Nephron (organoid): ENCODE measurements at regions not wholly inside any gene's neighbourhood (a gene's known extent, or its start where the extent isn't known, plus 50 kb on each side); places are given as distances from the start of the nearest gene placed in this dataset.

ENCODE experiments used
- H3K27ac Mint-ChIP-seq, 3 experiments: 2 replicates each; pipeline ENCODE4 v1.8.0; 2020; ENCODE audit warnings: mixed read lengths in 3 of 3, mild to moderate bottlenecking in 2 of 3, moderate library complexity in 1 of 3
- H3K27me3 Mint-ChIP-seq: 2 replicates; pipeline ENCODE4 v1.8.0; 2021; ENCODE audit warnings: low read depth, mild to moderate bottlenecking, moderate library complexity, mixed read lengths
- H3K36me3 Mint-ChIP-seq: 2 replicates; pipeline ENCODE4 v1.8.0; 2020; ENCODE audit warnings: low read depth, mixed read lengths
- H3K4me1 Mint-ChIP-seq: 2 replicates; pipeline ENCODE4 v1.8.0; 2020; ENCODE audit warnings: mixed read lengths
- H3K4me3 Mint-ChIP-seq, 3 experiments: 2 replicates each; pipeline ENCODE4 v1.8.0; 2020; ENCODE audit warnings: mild to moderate bottlenecking in 3 of 3, mixed read lengths in 3 of 3, moderate library complexity in 2 of 3
- H3K9me3 Mint-ChIP-seq: 2 replicates; pipeline ENCODE4 v1.8.0; 2020; ENCODE audit warnings: mixed read lengths
- TF ChIP-seq, protein P1 (sequence below), 3 experiments: fragments of 200-600 bp; sonication (generic); IDR thresholded peaks; one replicate each; pipeline ENCODE4 v1.5.0; 2021; ENCODE audit warnings: antibody characterized with exemption in 3 of 3; ENCODE audit not compliant: unreplicated experiment in 3 of 3

DNA sequence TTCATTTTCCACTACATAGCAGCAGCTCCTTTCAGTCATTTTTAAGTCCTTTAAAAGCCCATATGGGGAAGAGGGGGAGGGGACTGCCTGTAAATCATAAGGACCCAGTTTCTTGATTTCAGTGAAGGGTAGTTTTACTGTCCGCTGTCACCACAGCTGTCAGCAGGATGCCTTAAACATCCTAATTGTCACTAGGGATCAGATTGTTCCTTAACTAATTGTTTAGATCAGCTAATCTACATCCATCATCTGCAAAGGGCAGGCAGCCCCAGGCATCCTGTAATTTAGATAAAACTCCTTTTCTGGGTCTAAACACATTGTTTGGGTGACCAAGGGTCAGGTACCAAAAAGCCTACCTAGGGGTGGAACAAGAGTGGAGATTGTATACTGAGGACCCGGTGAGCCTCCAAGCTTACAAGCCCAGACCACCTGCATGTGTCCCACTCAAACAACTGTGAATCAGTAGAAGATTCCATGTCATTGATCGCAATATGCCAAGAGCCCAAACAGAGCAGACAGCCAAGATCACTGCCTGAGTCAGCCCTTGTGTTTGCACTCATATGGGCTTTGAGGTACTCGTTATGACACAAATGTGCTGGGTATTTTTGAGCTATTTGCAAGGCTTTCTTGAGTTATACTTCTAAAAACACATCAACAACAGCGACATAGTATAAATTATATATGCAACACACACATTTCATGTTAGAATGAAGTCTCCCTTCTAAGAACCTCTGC, 198.7 kb upstream of the CEP162 start:
- H3K27me3 Mint-ChIP-seq: peaks cover 28% of the 10 kb centered on the region
- H3K36me3 Mint-ChIP-seq: no peaks in the 10 kb centered on the region
- H3K4me1 Mint-ChIP-seq: peaks cover 42% of the 10 kb centered on the region
- H3K9me3 Mint-ChIP-seq: no peaks in the 10 kb centered on the region
- TF ChIP-seq, protein P1, sequence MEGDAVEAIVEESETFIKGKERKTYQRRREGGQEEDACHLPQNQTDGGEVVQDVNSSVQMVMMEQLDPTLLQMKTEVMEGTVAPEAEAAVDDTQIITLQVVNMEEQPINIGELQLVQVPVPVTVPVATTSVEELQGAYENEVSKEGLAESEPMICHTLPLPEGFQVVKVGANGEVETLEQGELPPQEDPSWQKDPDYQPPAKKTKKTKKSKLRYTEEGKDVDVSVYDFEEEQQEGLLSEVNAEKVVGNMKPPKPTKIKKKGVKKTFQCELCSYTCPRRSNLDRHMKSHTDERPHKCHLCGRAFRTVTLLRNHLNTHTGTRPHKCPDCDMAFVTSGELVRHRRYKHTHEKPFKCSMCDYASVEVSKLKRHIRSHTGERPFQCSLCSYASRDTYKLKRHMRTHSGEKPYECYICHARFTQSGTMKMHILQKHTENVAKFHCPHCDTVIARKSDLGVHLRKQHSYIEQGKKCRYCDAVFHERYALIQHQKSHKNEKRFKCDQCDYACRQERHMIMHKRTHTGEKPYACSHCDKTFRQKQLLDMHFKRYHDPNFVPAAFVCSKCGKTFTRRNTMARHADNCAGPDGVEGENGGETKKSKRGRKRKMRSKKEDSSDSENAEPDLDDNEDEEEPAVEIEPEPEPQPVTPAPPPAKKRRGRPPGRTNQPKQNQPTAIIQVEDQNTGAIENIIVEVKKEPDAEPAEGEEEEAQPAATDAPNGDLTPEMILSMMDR (IDR thresholded peaks at IDR 0.05; ENCODE audit: unreplicated experiment in 3 of 3): no peak
- H3K4me3 Mint-ChIP-seq: peak overlapping the region in 1 of 3 experiments; percentile 32
- peak overlapping the region; percentile 57 to 84 (median 75) for H3K27ac Mint-ChIP-seq

DNA sequence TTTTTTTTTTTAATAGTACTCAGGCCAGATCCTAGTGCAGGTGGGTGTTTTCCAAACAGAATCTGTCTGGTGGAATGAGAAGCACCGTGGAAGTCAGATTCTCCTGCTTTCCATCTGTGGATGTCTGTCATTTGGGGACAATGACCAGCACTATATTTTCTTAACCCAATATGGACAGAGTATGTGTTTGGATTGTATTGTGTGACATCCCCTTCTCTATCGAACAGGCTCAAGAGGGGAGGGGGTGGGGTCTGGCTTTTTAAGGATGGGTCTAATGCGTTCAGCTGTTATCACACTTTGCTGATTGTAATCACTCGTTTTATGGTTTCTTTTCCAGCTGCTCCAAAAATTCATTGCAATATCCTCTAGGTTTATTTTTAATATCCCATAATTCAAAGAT, 197.5 kb upstream of the CEP162 start:
- peaks cover 42% of the 10 kb centered on the region for H3K4me1 Mint-ChIP-seq
- H3K27me3 Mint-ChIP-seq: peaks cover 34% of the 10 kb centered on the region
- peak overlapping the region in 1 of 3 experiments; percentile 35 for H3K4me3 Mint-ChIP-seq
- no peaks in the 10 kb centered on the region for H3K9me3 Mint-ChIP-seq
- no peaks in the 10 kb centered on the region for H3K36me3 Mint-ChIP-seq
- peak overlapping the region; percentile 75 to 84 (median 81) for H3K27ac Mint-ChIP-seq
- TF ChIP-seq, protein P1 (IDR thresholded peaks at IDR 0.05; ENCODE audit: unreplicated experiment in 3 of 3): no peak

DNA sequence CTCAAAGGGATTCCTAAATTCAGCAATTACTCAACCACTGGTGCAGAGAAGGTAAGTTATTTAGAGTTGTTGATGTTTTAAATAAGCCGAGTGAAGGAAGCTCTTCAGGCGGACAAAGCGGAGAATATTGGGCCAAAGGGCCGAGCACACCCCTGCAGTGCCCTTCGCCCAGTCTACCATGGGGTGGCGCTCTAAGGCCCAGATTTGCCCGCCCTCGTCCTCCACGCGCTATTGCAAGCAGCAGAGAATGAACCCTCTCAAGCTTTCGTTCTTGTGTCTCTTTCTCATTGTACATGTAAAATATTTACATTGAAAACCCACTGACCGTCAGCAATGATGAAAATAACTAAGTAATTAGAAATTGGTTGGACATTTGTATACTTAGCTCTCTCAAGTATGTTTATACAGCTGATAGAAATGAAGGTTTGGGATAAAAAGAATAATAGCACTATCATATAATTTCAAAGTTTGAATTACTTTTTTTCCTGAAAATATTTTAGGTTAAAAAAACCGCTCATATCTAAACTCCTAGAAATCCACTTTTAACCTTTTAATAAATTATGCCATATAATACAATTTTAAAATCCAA, 195.0 kb upstream of the CEP162 start:
- no peaks in the 10 kb centered on the region for H3K9me3 Mint-ChIP-seq
- peaks cover 34% of the 10 kb centered on the region for H3K27me3 Mint-ChIP-seq
- H3K4me3 Mint-ChIP-seq: peak overlapping the region in 2 of 3 experiments; percentile 1
- TF ChIP-seq, protein P1 (IDR thresholded peaks at IDR 0.05; ENCODE audit: unreplicated experiment in 3 of 3): peak; percentile 88 to 93 (median 92)
- H3K27ac Mint-ChIP-seq: peak overlapping the region in 2 of 3 experiments; percentile 2 to 48
- peaks cover 40% of the 10 kb centered on the region for H3K4me1 Mint-ChIP-seq
- H3K36me3 Mint-ChIP-seq: no peaks in the 10 kb centered on the region

DNA sequence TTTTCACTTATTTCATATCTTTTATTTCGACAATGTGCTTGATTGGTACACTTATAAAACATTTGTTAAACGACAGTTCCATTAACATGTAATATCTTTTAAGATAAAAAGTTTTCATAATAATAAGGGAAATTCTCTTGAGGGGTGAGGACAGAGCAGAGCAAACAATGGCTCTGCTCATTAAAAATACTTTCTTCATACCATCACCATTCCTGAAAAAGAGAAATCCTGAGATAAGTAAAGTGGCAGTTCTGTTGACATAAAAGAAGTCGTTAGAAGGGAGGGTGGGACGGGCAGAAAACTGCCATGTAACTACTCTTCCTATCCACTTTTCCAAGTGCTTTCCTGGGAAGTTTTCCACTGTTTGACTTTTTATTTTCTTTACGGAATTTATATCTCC, 193.6 kb upstream of the CEP162 start:
- Mint-ChIP-seq H3K27me3 (peaks cover 23% of the 10 kb centered on the region), H3K4me1 (peaks cover 28% of the 10 kb centered on the region), H3K27ac (no peak overlapping the region), H3K36me3 (no peaks in the 10 kb centered on the region), H3K9me3 (no peaks in the 10 kb centered on the region), H3K4me3 (no peak overlapping the region)
- TF ChIP-seq, protein P1 (IDR thresholded peaks at IDR 0.05; ENCODE audit: unreplicated experiment in 3 of 3): no peak

DNA sequence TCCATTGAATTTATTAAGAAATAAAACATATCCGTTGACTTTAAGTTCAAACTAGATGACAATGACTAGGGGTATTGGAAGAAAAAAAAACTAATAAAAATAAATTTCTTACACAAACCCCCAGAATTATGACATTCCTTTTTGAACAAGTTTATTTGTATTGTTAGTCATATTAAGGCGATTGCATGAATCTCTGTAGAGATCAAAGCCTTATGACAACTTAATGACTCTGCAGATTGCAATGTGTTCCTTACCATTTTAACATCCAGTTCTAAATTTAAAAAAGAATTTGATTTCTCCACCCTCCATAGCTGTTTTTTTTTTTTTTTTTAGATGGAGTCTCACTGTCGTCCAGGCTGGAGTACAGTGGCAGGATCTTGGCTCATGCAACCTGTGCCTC, 189.8 kb upstream of the CEP162 start:
- no peak overlapping the region for H3K4me3 Mint-ChIP-seq
- H3K27me3 Mint-ChIP-seq: peaks cover 26% of the 10 kb centered on the region
- no peak overlapping the region for H3K27ac Mint-ChIP-seq
- no peaks in the 10 kb centered on the region for H3K9me3 Mint-ChIP-seq
- H3K36me3 Mint-ChIP-seq: no peaks in the 10 kb centered on the region
- H3K4me1 Mint-ChIP-seq: peaks cover 9% of the 10 kb centered on the region
- TF ChIP-seq, protein P1 (IDR thresholded peaks at IDR 0.05; ENCODE audit: unreplicated experiment in 3 of 3): no peak
